ENCODE measurements at regions not wholly inside any gene's neighbourhood (a gene's known extent, or its start where the extent isn't known, plus 50 kb on each side); places are given as distances from the start of the nearest gene placed in this dataset.

GRCh38 chr1:229757226-229757625 lies 131.2 kb downstream of the URB2 start:
- no peak for TF ChIP-seq REST (IDR thresholded peaks at IDR 0.05; ENCODE audit: insufficient replicate concordance, low read depth)
- no peak for TF ChIP-seq GABPA (IDR thresholded peaks at IDR 0.05; ENCODE audit: low read depth)
- no peak for TF ChIP-seq SPI1 (IDR thresholded peaks at IDR 0.05; ENCODE audit: borderline replicate concordance, low read depth)
- TF ChIP-seq CTCF (IDR thresholded peaks at IDR 0.05; ENCODE audit: insufficient read depth, low read length), result no peak
- TF ChIP-seq POLR2AphosphoS5 (IDR thresholded peaks at IDR 0.05; ENCODE audit: low read depth), result no peak
- H3K27me3 ChIP-seq (ENCODE audit: insufficient read depth, poor library complexity, severe bottlenecking), result no peaks in the 10 kb centered on the region
- DNase-seq (ENCODE audit: low read depth in 1 of 2, low spot score in 1 of 2), result no peak
- no peak overlapping the region for H3K27ac ChIP-seq (replicated peaks)
- no peak overlapping the region for H3K4me3 ChIP-seq (replicated peaks; ENCODE audit: insufficient read depth, low read length)

GRCh38 chr1:229758101-229759036 lies 132.3 kb downstream of the URB2 start:
- no peak for DNase-seq (ENCODE audit: low read depth in 1 of 2, low spot score in 1 of 2)
- H3K27ac ChIP-seq (replicated peaks), result no peak overlapping the region
- TF ChIP-seq REST (IDR thresholded peaks at IDR 0.05; ENCODE audit: insufficient replicate concordance, low read depth), result no peak
- TF ChIP-seq SPI1 (IDR thresholded peaks at IDR 0.05; ENCODE audit: borderline replicate concordance, low read depth), result no peak
- no peak for TF ChIP-seq GABPA (IDR thresholded peaks at IDR 0.05; ENCODE audit: low read depth)
- TF ChIP-seq POLR2AphosphoS5 (IDR thresholded peaks at IDR 0.05; ENCODE audit: low read depth), result no peak
- TF ChIP-seq CTCF (IDR thresholded peaks at IDR 0.05; ENCODE audit: insufficient read depth, low read length), result no peak
- H3K4me3 ChIP-seq (replicated peaks; ENCODE audit: insufficient read depth, low read length), result no peak overlapping the region
- no peaks in the 10 kb centered on the region for H3K27me3 ChIP-seq (ENCODE audit: insufficient read depth, poor library complexity, severe bottlenecking)

- DNase-seq (ENCODE audit: low read depth in 1 of 2, low spot score in 1 of 2), result no peak
- Histone ChIP-seq H3K4me3 (replicated peaks; ENCODE audit: insufficient read depth, low read length) (no peak overlapping the region), H3K27ac (replicated peaks) (no peak overlapping the region), H3K27me3 (ENCODE audit: insufficient read depth, poor library complexity, severe bottlenecking) (no peaks in the 10 kb centered on the region)
- no peak for TF ChIP-seq GABPA (IDR thresholded peaks at IDR 0.05; ENCODE audit: low read depth)
These were observed 133.0 kb downstream of the URB2 start for GRCh38 chr1:229759037-229759435.

- H3K27ac ChIP-seq (replicated peaks), result no peak overlapping the region
These were observed 133.5 kb downstream of the URB2 start for GRCh38 chr1:229759586-229759985.

More at GRCh38 chr1:229759586-229759985, 133.5 kb downstream of the URB2 start:
- Histone ChIP-seq H3K27me3 (ENCODE audit: insufficient read depth, poor library complexity, severe bottlenecking) (no peaks in the 10 kb centered on the region), H3K4me3 (replicated peaks; ENCODE audit: insufficient read depth, low read length) (no peak overlapping the region)
- DNase-seq (ENCODE audit: low read depth in 1 of 2, low spot score in 1 of 2), result no peak
- TF ChIP-seq REST (IDR thresholded peaks at IDR 0.05; ENCODE audit: insufficient replicate concordance, low read depth) (no peak), GABPA (IDR thresholded peaks at IDR 0.05; ENCODE audit: low read depth) (no peak), CTCF (IDR thresholded peaks at IDR 0.05; ENCODE audit: insufficient read depth, low read length) (no peak), POLR2AphosphoS5 (IDR thresholded peaks at IDR 0.05; ENCODE audit: low read depth) (no peak), SPI1 (IDR thresholded peaks at IDR 0.05; ENCODE audit: borderline replicate concordance, low read depth) (no peak)

All from HL-60 (cell line).